K562 (cell line): ENCODE measurements at regions not wholly inside any gene's neighbourhood (a gene's known extent, or its start where the extent isn't known, plus 50 kb on each side); places are given as distances from the start of the nearest gene placed in this dataset.

Experiments used
- ASH1L ChIP-seq: fragments of 450-650 bp; IDR thresholded peaks from 2 replicates; pipeline ENCODE4 v1.6.1; 2018; ENCODE audit warnings: borderline replicate concordance, mild to moderate bottlenecking, low read depth; ENCODE audit not compliant: partially characterized antibody
- DDX20 ChIP-seq: fragments of 450-650 bp; IDR thresholded peaks from 2 replicates; pipeline ENCODE4 v1.6.1; 2016; ENCODE audit warnings: missing genetic modification characterization, low read depth, mild to moderate bottlenecking, missing compliant biosample characterization, moderate library complexity
- EWSR1 ChIP-seq: fragments of 450-650 bp; IDR thresholded peaks from 2 replicates; pipeline ENCODE4 v1.6.1; 2018; ENCODE audit warnings: borderline replicate concordance, mild to moderate bottlenecking, low read depth, moderate library complexity; ENCODE audit not compliant: partially characterized antibody
- FOS ChIP-seq: IDR thresholded peaks from 3 replicates; pipeline ENCODE4 v1.6.1; 2011; ENCODE audit not compliant: insufficient read length; ENCODE audit errors: extremely low read depth
- GTF2A2 ChIP-seq: IDR thresholded peaks from 2 replicates; pipeline ENCODE4 v1.6.1; 2016; ENCODE audit warnings: mild to moderate bottlenecking, missing genetic modification characterization, missing compliant biosample characterization
- PHF8 ChIP-seq: fragments of 200-600 bp; sonication (generic); IDR thresholded peaks from 2 replicates; pipeline ENCODE4 v1.6.1; 2012; ENCODE audit warnings: mixed run types, mild to moderate bottlenecking, inconsistent platforms, low read length, moderate library complexity, borderline replicate concordance
- SPI1 ChIP-seq: IDR thresholded peaks from 2 replicates; pipeline ENCODE4 v1.6.1; 2011; ENCODE audit warnings: low read depth, low read length, control low read depth, borderline replicate concordance
- TBP ChIP-seq: optimal IDR thresholded peaks from 2 replicates; pipeline ENCODE3; 2011; ENCODE audit warnings: low read depth, low read length, improper control_type of control experiment
- ZNF224 ChIP-seq: sonication (generic); formaldehyde crosslinking; IDR thresholded peaks from 2 replicates; pipeline ENCODE4 v1.8.0; 2022; ENCODE audit warnings: mild to moderate bottlenecking, missing genetic modification reagents
- ZNF79 ChIP-seq: fragments of 250-450 bp; sonication (Bioruptor Pico); IDR thresholded peaks from 2 replicates; pipeline ENCODE4 v1.4.0; 2020; ENCODE audit warnings: low read depth, mild to moderate bottlenecking, moderate library complexity
- TF ChIP-seq, protein P1 (sequence below), 2 experiments: fragments of 450-650 bp; IDR thresholded peaks; 2 replicates each; pipeline ENCODE4 v1.6.1; 2016; ENCODE audit warnings: mild to moderate bottlenecking in 2 of 2, borderline replicate concordance in 1 of 2, low read depth in 1 of 2, moderate library complexity in 1 of 2
- TF ChIP-seq, protein P2 (sequence below): fragments of 450-650 bp; IDR thresholded peaks from 2 replicates; pipeline ENCODE4 v1.7.1; 2018; ENCODE audit warnings: mild to moderate bottlenecking, low read depth; ENCODE audit not compliant: partially characterized antibody
- TF ChIP-seq, protein P3 (sequence below): fragments of 250-450 bp; sonication (Bioruptor Pico); IDR thresholded peaks from 2 replicates; pipeline ENCODE4 v1.8.0; 2021; ENCODE audit warnings: moderate library complexity, mild to moderate bottlenecking, inconsistent platforms

DNA sequence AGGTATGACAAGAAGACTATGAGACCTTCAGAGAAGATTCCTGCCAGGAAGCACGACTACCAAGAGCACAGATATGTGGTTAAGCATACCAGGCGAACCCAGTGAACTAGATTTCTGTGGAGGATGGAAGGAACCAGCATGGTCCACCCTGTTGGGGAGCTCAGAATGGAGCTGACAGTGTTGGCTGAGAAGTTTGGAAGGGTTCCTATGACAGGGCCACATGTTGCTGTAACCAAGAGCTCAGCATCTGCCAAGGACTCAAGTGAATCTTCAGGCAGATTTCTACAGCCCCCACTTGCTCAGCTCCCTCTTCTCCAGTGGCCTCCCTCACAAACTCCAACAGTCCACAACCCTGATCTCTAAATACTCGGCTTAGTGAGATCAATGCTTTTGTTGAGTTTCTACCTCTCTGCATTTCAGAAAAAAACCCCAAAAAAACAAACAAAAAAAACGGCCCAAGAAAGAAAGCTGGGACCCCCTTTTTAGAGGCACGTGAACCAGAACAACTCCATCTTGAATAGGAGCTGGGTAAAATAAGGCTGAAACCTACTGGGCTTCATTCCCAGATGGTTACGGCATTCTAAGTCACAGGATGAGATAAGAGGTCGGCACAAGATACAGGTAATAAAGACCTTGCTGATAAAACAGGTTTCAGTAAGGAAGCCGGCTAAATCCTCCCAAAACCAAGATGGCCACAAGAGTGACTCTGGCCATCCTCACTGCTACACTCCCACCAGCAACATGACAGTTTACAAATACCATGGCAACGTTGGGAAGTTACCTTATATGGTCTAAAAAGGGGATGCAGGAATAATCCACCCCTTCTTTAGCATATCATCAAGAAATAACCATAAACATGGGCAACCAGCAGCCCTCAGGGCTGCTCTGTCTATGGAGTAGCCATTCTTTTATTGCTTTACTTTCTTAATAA lies 691.1 kb downstream of the UQCRFS1 start (continued):
- TF ChIP-seq, protein P1, sequence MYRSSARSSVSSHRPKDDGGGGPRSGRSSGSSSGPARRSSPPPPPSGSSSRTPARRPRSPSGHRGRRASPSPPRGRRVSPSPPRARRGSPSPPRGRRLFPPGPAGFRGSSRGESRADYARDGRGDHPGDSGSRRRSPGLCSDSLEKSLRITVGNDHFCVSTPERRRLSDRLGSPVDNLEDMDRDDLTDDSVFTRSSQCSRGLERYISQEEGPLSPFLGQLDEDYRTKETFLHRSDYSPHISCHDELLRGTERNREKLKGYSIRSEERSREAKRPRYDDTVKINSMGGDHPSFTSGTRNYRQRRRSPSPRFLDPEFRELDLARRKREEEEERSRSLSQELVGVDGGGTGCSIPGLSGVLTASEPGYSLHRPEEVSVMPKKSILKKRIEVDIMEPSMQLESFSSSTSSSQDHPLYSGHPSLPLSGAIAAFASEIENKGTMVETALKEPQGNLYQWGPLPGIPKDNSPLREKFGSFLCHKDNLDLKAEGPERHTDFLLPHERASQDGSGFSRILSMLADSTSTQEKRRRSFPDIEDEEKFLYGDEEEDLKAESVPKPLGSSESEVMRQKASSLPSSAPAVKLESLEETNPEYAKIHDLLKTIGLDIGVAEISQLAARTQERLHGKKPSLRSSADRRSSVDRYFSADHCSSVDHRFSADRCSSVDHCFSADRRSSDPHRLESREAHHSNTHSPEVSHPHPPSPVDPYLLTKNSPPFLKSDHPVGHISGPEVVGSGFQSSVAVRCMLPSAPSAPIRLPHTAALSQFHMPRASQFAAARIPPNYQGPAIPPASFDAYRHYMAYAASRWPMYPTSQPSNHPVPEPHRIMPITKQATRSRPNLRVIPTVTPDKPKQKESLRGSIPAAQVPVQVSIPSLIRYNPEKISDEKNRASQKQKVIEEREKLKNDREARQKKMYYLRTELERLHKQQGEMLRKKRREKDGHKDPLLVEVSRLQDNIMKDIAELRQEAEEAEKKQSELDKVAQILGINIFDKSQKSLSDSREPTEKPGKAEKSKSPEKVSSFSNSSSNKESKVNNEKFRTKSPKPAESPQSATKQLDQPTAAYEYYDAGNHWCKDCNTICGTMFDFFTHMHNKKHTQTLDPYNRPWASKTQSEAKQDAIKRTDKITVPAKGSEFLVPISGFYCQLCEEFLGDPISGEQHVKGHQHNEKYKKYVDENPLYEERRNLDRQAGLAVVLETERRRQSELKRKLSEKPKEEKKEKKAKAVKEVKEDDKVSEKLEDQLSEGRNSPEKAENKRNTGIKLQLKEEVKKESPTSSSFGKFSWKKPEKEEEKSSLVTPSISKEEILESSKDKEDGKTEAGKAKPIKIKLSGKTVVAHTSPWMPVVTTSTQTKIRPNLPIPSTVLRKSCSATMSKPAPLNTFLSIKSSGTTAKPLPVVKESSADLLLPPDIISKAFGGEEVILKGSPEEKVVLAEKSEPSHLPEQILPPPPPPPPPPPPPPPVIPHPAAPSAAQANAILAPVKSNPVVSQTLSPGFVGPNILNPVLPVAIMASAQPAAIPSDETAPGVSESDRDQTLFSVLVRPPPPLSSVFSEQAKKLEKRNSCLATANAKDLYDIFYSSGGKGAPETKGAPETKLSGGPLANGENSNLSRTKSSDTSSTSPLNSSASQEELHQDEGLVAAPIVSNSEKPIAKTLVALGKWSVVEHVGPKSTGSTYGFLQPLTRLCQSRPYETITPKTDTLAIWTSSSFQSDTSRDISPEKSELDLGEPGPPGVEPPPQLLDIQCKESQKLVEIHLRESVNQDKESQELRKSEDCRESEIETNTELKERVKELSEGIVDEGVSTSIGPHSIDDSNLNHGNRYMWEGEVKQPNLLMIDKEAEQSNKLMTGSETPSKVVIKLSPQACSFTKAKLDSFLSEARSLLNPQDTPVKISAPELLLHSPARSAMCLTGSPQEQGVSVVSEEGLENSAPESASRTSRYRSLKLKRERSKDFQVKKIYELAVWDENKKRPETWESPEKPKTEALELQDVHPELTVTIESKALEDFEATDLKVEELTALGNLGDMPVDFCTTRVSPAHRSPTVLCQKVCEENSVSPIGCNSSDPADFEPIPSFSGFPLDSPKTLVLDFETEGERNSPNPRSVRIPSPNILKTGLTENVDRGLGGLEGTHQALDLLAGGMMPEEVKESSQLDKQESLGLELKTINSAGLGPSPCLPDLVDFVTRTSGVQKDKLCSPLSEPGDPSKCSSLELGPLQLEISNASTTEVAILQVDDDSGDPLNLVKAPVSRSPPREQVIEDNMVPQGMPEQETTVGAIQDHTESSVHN (IDR thresholded peaks at IDR 0.05; ENCODE audit: borderline replicate concordance in 1 of 2, low read depth in 1 of 2): no peak
- no peak for TF ChIP-seq FOS
- TF ChIP-seq ZNF79 (CRISPR knock-in tag): peak; percentile 89
- peak; percentile 93 for TF ChIP-seq GTF2A2 (tag)
- TF ChIP-seq ASH1L: no peak
- TF ChIP-seq PHF8: no peak
- no peak for TF ChIP-seq TBP
- TF ChIP-seq ZNF224 (CRISPR knock-in tag): no peak
- TF ChIP-seq, protein P2, sequence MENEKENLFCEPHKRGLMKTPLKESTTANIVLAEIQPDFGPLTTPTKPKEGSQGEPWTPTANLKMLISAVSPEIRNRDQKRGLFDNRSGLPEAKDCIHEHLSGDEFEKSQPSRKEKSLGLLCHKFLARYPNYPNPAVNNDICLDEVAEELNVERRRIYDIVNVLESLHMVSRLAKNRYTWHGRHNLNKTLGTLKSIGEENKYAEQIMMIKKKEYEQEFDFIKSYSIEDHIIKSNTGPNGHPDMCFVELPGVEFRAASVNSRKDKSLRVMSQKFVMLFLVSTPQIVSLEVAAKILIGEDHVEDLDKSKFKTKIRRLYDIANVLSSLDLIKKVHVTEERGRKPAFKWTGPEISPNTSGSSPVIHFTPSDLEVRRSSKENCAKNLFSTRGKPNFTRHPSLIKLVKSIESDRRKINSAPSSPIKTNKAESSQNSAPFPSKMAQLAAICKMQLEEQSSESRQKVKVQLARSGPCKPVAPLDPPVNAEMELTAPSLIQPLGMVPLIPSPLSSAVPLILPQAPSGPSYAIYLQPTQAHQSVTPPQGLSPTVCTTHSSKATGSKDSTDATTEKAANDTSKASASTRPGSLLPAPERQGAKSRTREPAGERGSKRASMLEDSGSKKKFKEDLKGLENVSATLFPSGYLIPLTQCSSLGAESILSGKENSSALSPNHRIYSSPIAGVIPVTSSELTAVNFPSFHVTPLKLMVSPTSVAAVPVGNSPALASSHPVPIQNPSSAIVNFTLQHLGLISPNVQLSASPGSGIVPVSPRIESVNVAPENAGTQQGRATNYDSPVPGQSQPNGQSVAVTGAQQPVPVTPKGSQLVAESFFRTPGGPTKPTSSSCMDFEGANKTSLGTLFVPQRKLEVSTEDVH: no peak
- TF ChIP-seq DDX20 (tag): peak; percentile 87
- no peak for TF ChIP-seq SPI1
- TF ChIP-seq EWSR1: no peak
- TF ChIP-seq, protein P3, sequence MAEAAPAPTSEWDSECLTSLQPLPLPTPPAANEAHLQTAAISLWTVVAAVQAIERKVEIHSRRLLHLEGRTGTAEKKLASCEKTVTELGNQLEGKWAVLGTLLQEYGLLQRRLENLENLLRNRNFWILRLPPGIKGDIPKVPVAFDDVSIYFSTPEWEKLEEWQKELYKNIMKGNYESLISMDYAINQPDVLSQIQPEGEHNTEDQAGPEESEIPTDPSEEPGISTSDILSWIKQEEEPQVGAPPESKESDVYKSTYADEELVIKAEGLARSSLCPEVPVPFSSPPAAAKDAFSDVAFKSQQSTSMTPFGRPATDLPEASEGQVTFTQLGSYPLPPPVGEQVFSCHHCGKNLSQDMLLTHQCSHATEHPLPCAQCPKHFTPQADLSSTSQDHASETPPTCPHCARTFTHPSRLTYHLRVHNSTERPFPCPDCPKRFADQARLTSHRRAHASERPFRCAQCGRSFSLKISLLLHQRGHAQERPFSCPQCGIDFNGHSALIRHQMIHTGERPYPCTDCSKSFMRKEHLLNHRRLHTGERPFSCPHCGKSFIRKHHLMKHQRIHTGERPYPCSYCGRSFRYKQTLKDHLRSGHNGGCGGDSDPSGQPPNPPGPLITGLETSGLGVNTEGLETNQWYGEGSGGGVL (CRISPR knock-in tag): peak; percentile 72; the same call in 1 of the 2 replicates
